Aorta (tissue), 5 donors: ENCODE measurements at regions not wholly inside any gene's neighbourhood (a gene's known extent, or its start where the extent isn't known, plus 50 kb on each side); places are given as distances from the start of the nearest gene placed in this dataset.

Experiments
- ATAC-seq: fragments of 200-7000 bp; cut with Tn5 transposase; one replicate; pipeline ENCODE4 v1.9.1; 2022; ENCODE audit warnings: moderate library complexity; ENCODE audit not compliant: low FRiP score
- DNase-seq, 2 donors: peaks; one replicate each; pipeline ENCODE4 v3.0.0-alpha.2; 2020
- H3K27ac ChIP-seq, 2 donors: one replicate each; pipeline ENCODE4 v1.5.1; 2013; ENCODE audit warnings: low read length in 2 of 2, mild to moderate bottlenecking in 2 of 2, moderate library complexity in 2 of 2, control low read depth in 1 of 2, inconsistent platforms in 1 of 2, low read depth in 1 of 2
- H3K27me3 ChIP-seq, 2 donors: one replicate each; pipeline ENCODE4 v1.6.1; 2013; ENCODE audit warnings: control low read depth in 1 of 2, low read length in 1 of 2, mild to moderate bottlenecking in 1 of 2, moderate library complexity in 1 of 2; ENCODE audit not compliant: insufficient read depth in 2 of 2, control insufficient read depth in 1 of 2
- H3K36me3 ChIP-seq, 2 donors: one replicate each; pipeline ENCODE4 v1.6.1; 2013; ENCODE audit warnings: control low read depth in 1 of 2, low read length in 1 of 2, mild to moderate bottlenecking in 1 of 2; ENCODE audit not compliant: insufficient read depth in 2 of 2, control insufficient read depth in 1 of 2
- H3K4me1 ChIP-seq, 2 donors: one replicate each; pipeline ENCODE4 v1.6.1; 2013; ENCODE audit warnings: low read length in 2 of 2, control low read depth in 1 of 2, mild to moderate bottlenecking in 1 of 2, moderate library complexity in 1 of 2; ENCODE audit not compliant: insufficient read depth in 2 of 2, control insufficient read depth in 1 of 2
- H3K4me3 ChIP-seq, 2 donors: one replicate each; pipeline ENCODE4 v1.5.1; 2013; ENCODE audit warnings: low read length in 2 of 2, control low read depth in 1 of 2, mild to moderate bottlenecking in 1 of 2
- H3K9me3 ChIP-seq: one replicate; pipeline ENCODE4 v1.6.1; 2013; ENCODE audit warnings: mild to moderate bottlenecking, low read length; ENCODE audit not compliant: control insufficient read depth
- WGBS, 2 donors: extraction: QIAGEN DNeasy Blood & Tissue Kit; methylation state at CpG; one replicate each; pipeline ENCODE4 v1.1.7; 2013; 5-methylcytosine and 5-hydroxymethylcytosine counted together
- intact Hi-C, 2 donors: fragments of 100-400 bp; cut with DNase I; formaldehyde crosslinking; loops; one replicate each; pipeline versions ENCODE4 v1.14.2 to v1.15.0; 2022
- donor health status: healthy with polysubstance abuse.
- donor health status: Bipolar disorder and iron deficiency.
- donor health status: DM: no; HTN: no; CAD: no.
- donor health status: DM: no; HTN: no; CAD: no.
- donor health status: DM: yes; HTN: yes; CAD: no.

DNA sequence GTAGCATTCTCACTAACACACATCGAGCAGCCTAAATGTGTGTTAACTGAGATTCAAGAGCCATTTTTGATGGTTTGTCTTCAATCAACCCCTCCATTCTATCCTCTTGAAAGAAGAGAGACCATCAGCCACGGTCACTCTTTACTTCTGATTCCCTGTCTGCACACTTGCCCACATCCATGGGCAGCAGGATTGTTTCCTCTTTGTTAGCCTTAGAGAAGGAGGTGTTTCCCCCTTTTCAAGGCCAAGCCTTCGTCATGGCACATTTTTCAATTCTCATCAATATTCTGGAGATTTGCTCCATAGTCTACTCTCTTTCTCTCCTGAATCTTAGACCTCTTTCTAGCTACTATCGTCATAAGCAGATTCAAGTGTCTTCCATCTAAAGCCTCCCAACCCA is 522.4 kb upstream of the NAALADL2 start:
- intact Hi-C loops, result no loop called here
- 93% methylated on average over 4 of the region's 4 CpGs for WGBS, 2 donors
- no peaks in the 10 kb centered on the region for H3K36me3 ChIP-seq
- ATAC-seq, result no peak
- no peak overlapping the region for H3K4me3 ChIP-seq
- no peaks in the 10 kb centered on the region for H3K4me1 ChIP-seq
- H3K9me3 ChIP-seq, result no peaks in the 10 kb centered on the region
- no peaks in the 10 kb centered on the region for H3K27me3 ChIP-seq
- no peak for DNase-seq
- H3K27ac ChIP-seq, result no peak overlapping the region

DNA sequence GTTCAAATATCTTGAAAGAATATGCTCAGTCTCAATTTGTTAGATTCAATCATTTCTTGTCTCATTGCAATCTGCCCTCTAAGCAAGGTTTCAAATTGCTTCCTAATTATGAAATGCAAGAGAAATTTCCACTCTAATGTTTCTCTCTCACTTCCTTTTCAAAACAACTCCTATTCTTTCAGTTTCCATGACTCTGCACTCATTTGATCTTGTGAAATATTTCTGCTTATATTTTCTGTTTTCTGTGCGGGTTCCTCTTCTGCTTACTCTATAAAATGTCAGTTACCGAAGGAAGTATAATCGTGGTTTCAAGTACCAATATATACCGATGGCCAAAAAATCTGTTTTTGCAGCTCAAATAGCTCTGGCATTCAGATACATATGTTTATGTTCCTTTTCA is 521.9 kb upstream of the NAALADL2 start:
- Histone ChIP-seq H3K4me3 (no peak overlapping the region), H3K9me3 (no peaks in the 10 kb centered on the region), H3K4me1 (no peaks in the 10 kb centered on the region), H3K27ac (no peak overlapping the region), H3K27me3 (no peaks in the 10 kb centered on the region), H3K36me3 (no peaks in the 10 kb centered on the region)
- ATAC-seq (no peak), DNase-seq (no peak)
- 79 to 83% methylated on average over 4 of the region's 4 CpGs for WGBS, 2 donors
- intact Hi-C loops, result no loop called here

DNA sequence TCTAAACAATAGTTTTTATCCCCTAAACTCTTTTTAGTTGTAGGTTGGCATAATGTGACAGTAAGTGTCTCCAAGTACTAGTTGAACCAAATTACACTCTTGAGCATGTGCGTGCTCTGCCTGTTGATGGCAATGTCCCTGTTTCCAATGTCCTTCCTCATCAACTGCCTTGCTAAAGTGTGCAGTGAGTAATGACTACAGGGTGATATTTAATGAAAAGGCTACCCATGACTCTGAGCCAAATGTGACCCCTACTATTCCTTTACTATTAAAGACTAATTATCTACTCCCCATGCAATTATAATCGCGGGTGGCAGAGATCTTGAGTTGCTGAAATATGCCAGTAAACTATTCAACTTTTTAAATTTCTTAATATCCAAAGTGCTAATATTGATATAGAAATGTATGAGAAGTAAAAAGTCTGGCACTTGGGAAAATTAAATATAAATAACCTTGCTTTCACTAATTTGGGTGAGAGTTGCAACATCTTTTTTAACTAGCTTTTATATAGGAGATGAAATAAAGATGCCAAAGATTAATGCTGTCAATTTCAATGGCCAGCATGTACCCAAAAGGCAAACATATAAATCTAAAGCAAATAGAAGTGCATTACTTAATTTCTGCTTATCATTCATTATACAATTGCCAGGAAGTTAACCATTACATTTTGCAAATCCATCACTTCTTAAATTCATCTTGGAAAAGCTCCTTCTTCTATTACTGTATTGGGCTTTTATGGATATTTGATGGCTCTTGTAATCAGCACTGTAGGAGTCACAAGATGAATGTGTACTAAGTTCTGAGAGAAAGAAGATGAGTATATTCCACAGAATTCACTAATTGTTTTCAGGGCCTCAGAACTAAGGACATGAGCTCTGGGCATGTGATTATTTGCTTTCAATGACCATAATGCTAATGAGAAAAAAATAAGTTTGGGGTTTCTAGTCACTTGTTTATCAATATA is 518.2 kb upstream of the NAALADL2 start:
- 94% methylated on average over 3 of the region's 3 CpGs for WGBS, 2 donors
- no peaks in the 10 kb centered on the region for H3K36me3 ChIP-seq

DNA sequence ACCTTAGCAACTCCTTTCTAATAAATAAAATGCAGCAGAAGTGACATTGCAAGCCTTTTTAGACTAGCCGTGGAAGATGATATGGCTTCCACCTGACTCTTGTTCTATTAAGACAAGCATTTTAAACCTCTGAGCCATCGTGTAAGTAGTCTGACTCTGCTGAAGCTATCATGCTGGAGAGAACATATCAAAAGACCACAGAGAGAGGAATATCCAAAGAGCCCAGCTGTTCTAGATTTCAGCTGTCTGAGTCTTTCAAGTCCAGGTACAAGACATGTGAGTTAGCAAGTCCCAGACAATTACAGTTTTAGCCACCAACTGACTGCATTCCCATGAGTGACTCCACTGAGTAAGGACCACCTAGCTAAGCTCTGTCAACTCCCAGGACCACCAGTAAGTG is 517.0 kb upstream of the NAALADL2 start:
- Histone ChIP-seq H3K9me3 (no peaks in the 10 kb centered on the region), H3K4me3 (no peak overlapping the region), H3K4me1 (no peaks in the 10 kb centered on the region), H3K36me3 (no peaks in the 10 kb centered on the region), H3K27ac (no peak overlapping the region), H3K27me3 (no peaks in the 10 kb centered on the region)
- 88 to 95% methylated on average over 2 of the region's 2 CpGs for WGBS, 2 donors
- DNase-seq (no peak), ATAC-seq (no peak)
- intact Hi-C loops, result no loop called here

More for the DNA sequence above, 518.2 kb upstream of the NAALADL2 start:
- H3K9me3 ChIP-seq, result no peaks in the 10 kb centered on the region
- no peak for ATAC-seq
- intact Hi-C loops, result no loop called here
- H3K4me1 ChIP-seq, result no peaks in the 10 kb centered on the region
- no peak for DNase-seq
- no peak overlapping the region for H3K4me3 ChIP-seq
- no peaks in the 10 kb centered on the region for H3K27me3 ChIP-seq
- no peak overlapping the region for H3K27ac ChIP-seq

DNA sequence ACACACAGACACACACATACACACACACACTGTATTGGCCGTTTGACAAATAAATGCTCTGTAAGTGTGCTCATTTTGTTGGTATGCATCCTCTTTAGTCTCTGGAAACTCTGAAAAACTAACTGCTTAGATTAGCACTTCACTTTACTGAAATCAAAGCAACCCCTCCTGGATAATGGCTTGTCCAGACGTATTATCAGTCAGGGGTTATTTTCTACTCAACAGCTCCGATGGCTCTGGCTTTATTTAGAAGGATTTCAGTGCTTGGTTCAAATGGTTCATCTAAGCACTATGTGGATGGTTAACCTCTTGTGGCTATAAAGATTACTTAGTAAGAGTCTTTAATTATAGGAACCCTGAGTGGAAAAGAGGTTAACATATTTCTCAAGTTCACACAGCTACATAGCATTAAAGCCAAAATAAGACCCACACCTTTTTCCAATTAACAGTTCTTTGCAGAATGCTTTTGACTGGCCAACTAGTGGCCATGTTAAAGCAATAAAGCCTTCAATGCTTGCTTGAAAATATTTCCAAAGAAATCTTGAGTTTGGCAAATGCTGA is 516.1 kb upstream of the NAALADL2 start:
- H3K9me3 ChIP-seq, result no peaks in the 10 kb centered on the region
- no peak for ATAC-seq
- intact Hi-C loops, result no loop called here
- H3K27me3 ChIP-seq, result no peaks in the 10 kb centered on the region
- no peak overlapping the region for H3K4me3 ChIP-seq
- no peak overlapping the region for H3K27ac ChIP-seq
- DNase-seq, result no peak
- H3K4me1 ChIP-seq, result no peaks in the 10 kb centered on the region
- H3K36me3 ChIP-seq, result no peaks in the 10 kb centered on the region
- 41 to 48% methylated on average over 3 of the region's 3 CpGs for WGBS, 2 donors

DNA sequence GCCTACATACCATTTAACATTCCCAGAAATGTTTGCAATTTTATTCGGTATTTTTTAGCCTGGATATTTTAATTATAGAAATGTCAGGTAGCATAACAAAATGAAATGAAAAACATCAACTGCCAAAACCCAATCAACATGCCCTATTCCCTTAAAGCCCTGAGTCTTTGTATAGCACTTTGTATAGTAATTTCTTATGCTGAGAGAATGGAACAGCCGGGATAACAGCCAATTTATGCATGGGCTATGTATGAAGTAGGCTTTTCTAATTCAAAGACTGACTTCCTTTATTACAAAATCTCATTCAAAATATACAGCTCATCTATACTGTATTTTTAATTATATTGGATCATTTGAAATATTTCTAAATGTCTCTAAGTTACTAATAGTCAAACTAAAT is 513.0 kb upstream of the NAALADL2 start:
- H3K36me3 ChIP-seq, result no peaks in the 10 kb centered on the region
- WGBS, 2 donors, result 85 to 91% methylated on average over 2 of the region's 2 CpGs
- no peak for DNase-seq
- no peaks in the 10 kb centered on the region for H3K9me3 ChIP-seq
- H3K27me3 ChIP-seq, result no peaks in the 10 kb centered on the region
- ATAC-seq, result no peak
- H3K4me3 ChIP-seq, result no peak overlapping the region
- intact Hi-C loops, result no loop called here
- no peaks in the 10 kb centered on the region for H3K4me1 ChIP-seq
- H3K27ac ChIP-seq, result no peak overlapping the region

DNA sequence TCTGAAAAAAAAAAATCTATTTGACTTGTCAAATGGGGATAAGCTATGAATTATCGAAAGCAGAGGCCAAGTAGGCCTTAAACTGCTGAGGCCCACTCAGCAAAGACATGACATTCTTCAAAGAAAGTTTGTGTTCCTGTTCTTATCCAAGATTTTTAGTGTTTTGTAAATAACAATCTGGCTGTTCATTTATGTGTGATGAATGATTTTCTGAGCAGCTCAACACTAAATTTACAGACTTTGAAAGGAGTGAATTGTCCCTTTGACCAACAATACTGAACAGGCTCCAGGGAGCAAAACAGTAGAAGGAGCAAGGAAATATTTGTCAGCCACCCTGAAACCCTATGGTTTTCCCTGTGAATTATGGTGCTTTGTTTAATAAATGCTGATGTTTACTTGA is 512.6 kb upstream of the NAALADL2 start:
- no peaks in the 10 kb centered on the region for H3K36me3 ChIP-seq
- WGBS, 2 donors, result 80 to 88% methylated on average over 1 of the region's 1 CpG
- no peaks in the 10 kb centered on the region for H3K9me3 ChIP-seq
- no peak for ATAC-seq
- no peaks in the 10 kb centered on the region for H3K27me3 ChIP-seq
- H3K27ac ChIP-seq, result no peak overlapping the region
- no peak for DNase-seq
- no peak overlapping the region for H3K4me3 ChIP-seq
- H3K4me1 ChIP-seq, result no peaks in the 10 kb centered on the region
- intact Hi-C loops, result no loop called here

DNA sequence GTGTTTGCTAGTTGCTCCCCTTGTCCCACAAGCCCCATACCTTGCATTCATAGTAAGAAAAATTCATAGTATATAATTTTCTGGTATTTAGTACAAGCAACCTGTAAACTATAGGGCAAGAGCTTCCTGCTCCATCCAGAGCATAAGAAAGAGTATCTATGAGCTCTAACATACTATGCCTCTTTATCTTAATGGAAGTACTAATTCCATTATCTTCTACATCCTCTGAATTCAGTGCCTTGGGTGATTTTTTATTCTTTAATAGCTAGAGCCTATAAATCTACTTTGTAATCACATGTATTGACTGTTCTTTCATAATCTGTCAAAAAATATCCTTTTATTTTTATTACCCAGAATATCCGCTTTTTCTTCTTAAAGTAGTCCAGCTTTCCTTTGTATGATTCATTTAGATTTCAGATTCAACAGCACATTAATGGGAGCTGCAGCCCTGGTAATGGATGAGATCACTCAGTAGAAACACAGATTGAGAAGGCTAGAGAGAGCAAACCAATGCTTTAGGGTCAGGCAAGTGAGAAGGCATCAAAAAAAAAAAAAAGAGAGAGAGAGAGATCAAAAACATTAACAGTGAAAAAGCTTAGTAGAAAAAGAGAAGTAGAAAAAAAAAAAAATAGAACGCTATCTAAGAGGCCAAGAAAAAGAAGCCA is 511.5 kb upstream of the NAALADL2 start:
- H3K36me3 ChIP-seq, result no peaks in the 10 kb centered on the region
- no peak overlapping the region for H3K4me3 ChIP-seq
- intact Hi-C loops, result no loop called here
- ATAC-seq (no peak), DNase-seq (no peak)
- 97% methylated on average over 2 of the region's 2 CpGs for WGBS, 2 donors
- no peak overlapping the region for H3K27ac ChIP-seq
- H3K4me1 ChIP-seq, result no peaks in the 10 kb centered on the region
- no peaks in the 10 kb centered on the region for H3K27me3 ChIP-seq
- H3K9me3 ChIP-seq, result no peaks in the 10 kb centered on the region

DNA sequence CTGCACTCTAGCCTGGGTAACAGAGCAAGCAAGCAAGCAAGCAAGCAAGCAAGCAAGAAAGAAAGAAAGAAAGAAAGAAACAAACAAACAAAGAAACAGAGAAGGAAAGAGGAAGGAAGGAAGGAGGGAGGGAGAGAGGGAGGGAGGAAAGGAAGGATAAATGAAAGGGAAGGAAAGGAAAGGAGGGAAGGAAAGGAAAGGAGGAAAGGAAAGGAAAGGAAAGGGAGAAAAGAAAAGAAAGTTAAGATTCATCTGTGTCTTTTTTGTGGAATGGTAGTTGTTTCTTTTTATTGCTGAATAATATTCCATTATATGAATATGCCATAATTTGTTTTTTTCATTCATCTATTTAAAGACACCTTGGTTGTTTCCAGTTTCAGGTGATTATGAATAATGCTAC is 506.9 kb upstream of the NAALADL2 start:
- Histone ChIP-seq H3K9me3 (no peaks in the 10 kb centered on the region), H3K36me3 (no peaks in the 10 kb centered on the region), H3K27me3 (no peaks in the 10 kb centered on the region), H3K4me3 (no peak overlapping the region), H3K4me1 (no peaks in the 10 kb centered on the region), H3K27ac (no peak overlapping the region)
- no peak for ATAC-seq
- DNase-seq, result no peak
- intact Hi-C loops, result no loop called here
